Left lung (tissue), 4 donors: ENCODE measurements at regions not wholly inside any gene's neighbourhood (a gene's known extent, or its start where the extent isn't known, plus 50 kb on each side); places are given as distances from the start of the nearest gene placed in this dataset.

Source experiments
- ATAC-seq: fragments of 200-7000 bp; cut with Tn5 transposase; one replicate; pipeline ENCODE4 v1.9.1; 2020; ENCODE audit warnings: moderate library complexity
- DNase-seq, 4 donors: peaks; one replicate each; pipeline ENCODE4 v3.0.0-alpha.2; 2013 to 2020
- H3K27ac ChIP-seq, 2 donors: fragments of 200-600 bp; sonication (generic) in 1 of 2; one replicate each; pipeline versions ENCODE4 v1.5.0 to v1.8.0; 2020 to 2021
- H3K27me3 ChIP-seq, 2 donors: fragments of 200-600 bp; sonication (generic) in 1 of 2; one replicate each; pipeline versions ENCODE4 v1.5.0 to v1.8.0; 2020 to 2021
- H3K36me3 ChIP-seq, 2 donors: fragments of 200-600 bp; sonication (generic) in 1 of 2; one replicate each; pipeline versions ENCODE4 v1.5.0 to v1.8.0; 2020 to 2021
- H3K4me1 ChIP-seq, 2 donors: fragments of 200-600 bp; one replicate each; pipeline ENCODE4 v1.8.0; 2021
- H3K4me3 ChIP-seq, 2 donors: fragments of 200-600 bp; sonication (generic) in 1 of 2; one replicate each; pipeline versions ENCODE4 v1.5.0 to v1.8.0; 2020 to 2021; ENCODE audit warnings: mild to moderate bottlenecking in 1 of 2
- H3K9me3 ChIP-seq, 2 donors: fragments of 200-600 bp; sonication (generic) in 1 of 2; one replicate each; pipeline versions ENCODE4 v1.5.0 to v1.8.0; 2020 to 2021
- CTCF ChIP-seq, 2 donors: fragments of 200-600 bp; sonication (generic) in 1 of 2; IDR thresholded peaks; one replicate each; pipeline versions ENCODE4 v1.5.0 to v1.8.0; 2021; ENCODE audit warnings: antibody characterized with exemption in 2 of 2
- intact Hi-C, 2 donors: fragments of 100-400 bp; cut with DNase I; formaldehyde crosslinking; loops; one replicate each; pipeline versions ENCODE4 v1.11.2 to v1.14.2; 2022
- donor health status: DM: no; HTN: yes; CAD: no.
- donor health status: DM: no; HTN: no; CAD: no.

- Histone ChIP-seq H3K36me3 (no peaks in the 10 kb centered on the region), H3K9me3 (no peaks in the 10 kb centered on the region), H3K27me3 (no peaks in the 10 kb centered on the region), H3K4me3 (no peak overlapping the region), H3K27ac (peak overlapping the region in 1 of 2 donors; percentile 74), H3K4me1 (peaks cover 4 to 14% of the 10 kb centered on the region in 2 donors)
- ATAC-seq (no peak), DNase-seq (no peak)
- TF ChIP-seq CTCF (IDR thresholded peaks at IDR 0.05), result no peak
- intact Hi-C loops, result no loop called here
Measured at GRCh38 chr12:46558677-46559076, 186.1 kb upstream of the SLC38A2 start.

GRCh38 chr12:46557539-46558373, 185.2 kb upstream of the SLC38A2 start:
- Histone ChIP-seq H3K4me3 (no peak overlapping the region), H3K4me1 (peaks cover 4 to 11% of the 10 kb centered on the region in 2 donors), H3K27ac (peak overlapping the region in 1 of 2 donors; percentile 74), H3K9me3 (no peaks in the 10 kb centered on the region), H3K27me3 (no peaks in the 10 kb centered on the region), H3K36me3 (no peaks in the 10 kb centered on the region)
- ATAC-seq (no peak), DNase-seq (no peak)
- intact Hi-C loops, result no loop called here
- no peak for TF ChIP-seq CTCF (IDR thresholded peaks at IDR 0.05)

- H3K4me3 ChIP-seq, result no peak overlapping the region
- no peaks in the 10 kb centered on the region for H3K36me3 ChIP-seq
- DNase-seq, result no peak
- no peaks in the 10 kb centered on the region for H3K27me3 ChIP-seq
- ATAC-seq, result peak; percentile 39
- TF ChIP-seq CTCF (IDR thresholded peaks at IDR 0.05), result no peak
- intact Hi-C loops, result no loop called here
- H3K4me1 ChIP-seq, result peaks cover 0 to 4% of the 10 kb centered on the region in 2 donors
- H3K27ac ChIP-seq, result peak overlapping the region in 1 of 2 donors; percentile 46
- no peaks in the 10 kb centered on the region for H3K9me3 ChIP-seq
Measured at GRCh38 chr12:46556819-46557524, 184.4 kb upstream of the SLC38A2 start.

- H3K27ac ChIP-seq, result peak overlapping the region; percentile 7 to 63
- intact Hi-C loops, result no loop called here
- H3K36me3 ChIP-seq, result no peaks in the 10 kb centered on the region
- H3K4me3 ChIP-seq, result no peak overlapping the region
- no peaks in the 10 kb centered on the region for H3K9me3 ChIP-seq
- no peak for TF ChIP-seq CTCF (IDR thresholded peaks at IDR 0.05)
- peaks cover 0 to 3% of the 10 kb centered on the region in 2 donors for H3K4me1 ChIP-seq
- ATAC-seq, result peak; percentile 68
- DNase-seq, result peak in 2 of 4 donors; percentile 21 to 43
- no peaks in the 10 kb centered on the region for H3K27me3 ChIP-seq
Measured at GRCh38 chr12:46556105-46556559, 183.6 kb upstream of the SLC38A2 start.

GRCh38 chr12:46555406-46555852, 182.9 kb upstream of the SLC38A2 start:
- H3K36me3 ChIP-seq, result no peaks in the 10 kb centered on the region
- H3K27ac ChIP-seq, result peak overlapping the region; percentile 7 to 63
- intact Hi-C loops, result no loop called here
- no peak for TF ChIP-seq CTCF (IDR thresholded peaks at IDR 0.05)
- DNase-seq, result peak in 2 of 4 donors; percentile 31 to 53
- ATAC-seq, result peak; percentile 58
- H3K27me3 ChIP-seq, result no peaks in the 10 kb centered on the region
- no peak overlapping the region for H3K4me3 ChIP-seq
- H3K4me1 ChIP-seq, result peaks cover 0 to 3% of the 10 kb centered on the region in 2 donors
- no peaks in the 10 kb centered on the region for H3K9me3 ChIP-seq
